Prostate gland (tissue), 2 donors: ENCODE measurements at regions not wholly inside any gene's neighbourhood (a gene's known extent, or its start where the extent isn't known, plus 50 kb on each side); places are given as distances from the start of the nearest gene placed in this dataset.

ENCODE experiments used
- DNase-seq: peaks from one replicate; pipeline ENCODE4 v3.0.0-alpha.2; 2019; ENCODE audit warnings: low spot score
- H3K27ac ChIP-seq, 2 donors: fragments of 200-600 bp; sonication (generic); 2 replicates each; pipeline ENCODE4 v1.5.1; 2017 to 2019
- H3K27me3 ChIP-seq: fragments of 200-600 bp; sonication (generic); replicated peaks from 2 replicates; pipeline ENCODE4 v1.5.1; 2019; ENCODE audit not compliant: insufficient read depth
- H3K36me3 ChIP-seq, 2 donors: fragments of 200-600 bp; sonication (generic); 1 replicate in 1 of 2; 2 replicates in 1 of 2; pipeline versions ENCODE4 v1.5.1 to v1.8.1; 2017 to 2019
- H3K4me1 ChIP-seq: fragments of 200-600 bp; sonication (generic); replicated peaks from 2 replicates; pipeline ENCODE4 v1.5.1; 2019
- H3K4me3 ChIP-seq, 2 donors: fragments of 200-600 bp; sonication (generic); 2 replicates each; pipeline ENCODE4 v1.5.1; 2017 to 2019
- H3K9me3 ChIP-seq: fragments of 200-600 bp; sonication (generic); 2 replicates; pipeline ENCODE4 v1.5.1; 2017
- CTCF ChIP-seq, 4 experiments: fragments of 200-600 bp in 2 of 4; fragments of 450-650 bp in 2 of 4; sonication (generic) in 2 of 4; IDR thresholded peaks; 1 replicate in 3 of 4; 2 replicates in 1 of 4; pipeline ENCODE4 v1.5.1; 2016 to 2019; ENCODE audit warnings: antibody characterized with exemption in 4 of 4, mild to moderate bottlenecking in 2 of 4, moderate library complexity in 2 of 4
- POLR2A ChIP-seq: fragments of 450-650 bp; IDR thresholded peaks from one replicate; pipeline ENCODE4 v1.6.1; 2016; ENCODE audit warnings: antibody characterized with exemption, mild to moderate bottlenecking
- POLR2AphosphoS5 ChIP-seq: sonication (generic); formaldehyde crosslinking; IDR thresholded peaks from one replicate; pipeline ENCODE4 v1.6.1; 2017; ENCODE audit warnings: antibody characterized with exemption
- WGBS: methylation state at CpG from one replicate; pipeline ENCODE4 v1.1.5; 2018; 5-methylcytosine and 5-hydroxymethylcytosine counted together
- intact Hi-C: fragments of 100-400 bp; cut with DNase I; formaldehyde crosslinking; loops from one replicate; pipeline ENCODE4 v1.14.2; 2022

DNA sequence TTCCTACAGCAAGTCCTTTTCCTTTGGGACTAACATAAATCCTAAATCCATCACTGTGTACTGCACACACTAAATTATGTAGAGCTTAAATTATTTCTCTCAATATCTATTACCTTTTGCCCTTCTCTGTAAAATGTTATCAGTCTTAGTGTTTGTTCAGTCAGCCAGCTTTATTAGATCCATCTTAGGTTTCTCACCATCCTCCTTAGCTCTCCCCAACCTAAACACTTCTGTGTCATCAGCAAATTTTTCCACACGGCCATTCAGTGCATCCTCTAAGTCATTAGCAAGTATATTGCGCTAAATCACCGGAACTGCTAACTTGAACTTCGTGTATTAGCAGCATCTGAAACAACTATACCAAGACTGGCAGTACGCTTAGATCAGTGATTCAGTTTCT lies 142.1 kb upstream of the ZNF438 start:
- H3K36me3 ChIP-seq = no peaks in the 10 kb centered on the region
- H3K9me3 ChIP-seq = no peaks in the 10 kb centered on the region
- 84% methylated on average over 5 of the region's 5 CpGs for WGBS
- H3K4me3 ChIP-seq = no peak overlapping the region
- TF ChIP-seq POLR2AphosphoS5 (no peak), POLR2A (no peak), CTCF (IDR thresholded peaks at IDR 0.05) (no peak)
- H3K4me1 ChIP-seq = no peaks in the 10 kb centered on the region
- intact Hi-C loops = no loop called here
- DNase-seq = no peak
- no peaks in the 10 kb centered on the region for H3K27me3 ChIP-seq
- H3K27ac ChIP-seq = no peak overlapping the region

GRCh38 chr10:31179091-31179680 lies 139.8 kb upstream of the ZEB1 start:
- no peaks in the 10 kb centered on the region for H3K4me1 ChIP-seq
- H3K4me3 ChIP-seq = no peak overlapping the region
- no peaks in the 10 kb centered on the region for H3K36me3 ChIP-seq
- DNase-seq = no peak
- no peak overlapping the region for H3K27ac ChIP-seq
- WGBS = 56% methylated on average over 5 of the region's 5 CpGs
- H3K27me3 ChIP-seq = no peaks in the 10 kb centered on the region
- intact Hi-C loops = no loop called here
- H3K9me3 ChIP-seq = no peaks in the 10 kb centered on the region
- no peak for TF ChIP-seq POLR2A
- no peak for TF ChIP-seq POLR2AphosphoS5
- TF ChIP-seq CTCF (IDR thresholded peaks at IDR 0.05) = no peak

DNA sequence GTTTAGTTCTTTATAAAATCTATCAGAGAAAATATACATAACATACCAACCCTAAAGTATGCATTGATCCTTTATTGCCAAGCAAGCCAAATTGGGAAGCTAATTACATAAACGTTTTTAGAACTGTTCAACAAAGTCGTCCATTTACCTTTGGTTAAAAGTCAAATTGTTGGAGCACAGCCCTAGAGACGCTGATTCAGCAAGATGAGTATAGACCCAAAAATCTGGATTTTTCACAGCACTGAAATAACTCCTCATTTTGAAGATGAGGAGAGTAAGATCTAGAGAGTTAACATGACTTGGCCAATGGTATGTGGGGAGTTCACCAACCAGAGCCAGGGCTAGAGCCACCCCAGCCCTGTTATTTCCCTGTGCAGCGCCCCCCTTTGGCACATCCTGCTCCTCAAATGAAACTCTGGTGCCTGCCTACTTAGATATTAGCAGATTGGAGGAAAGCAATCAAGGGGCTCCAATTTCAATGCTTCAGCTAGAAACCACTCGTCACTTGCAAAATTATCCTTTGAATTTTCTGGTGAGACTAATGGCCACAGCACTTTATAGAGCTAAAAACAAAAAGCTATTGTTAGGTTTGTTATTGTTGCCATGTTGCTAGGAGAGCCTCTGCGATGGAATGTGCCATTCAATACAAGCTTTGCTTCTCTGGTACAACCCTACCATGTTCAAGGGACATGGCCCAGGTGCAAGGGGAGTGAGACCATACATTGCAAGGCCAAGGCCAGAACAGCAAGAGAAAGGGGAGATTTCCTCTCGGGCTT lies 132.6 kb upstream of the ZEB1 start:
- no peak for DNase-seq
- intact Hi-C loops = no loop called here
- Histone ChIP-seq H3K4me3 (no peak overlapping the region), H3K9me3 (no peaks in the 10 kb centered on the region), H3K27me3 (no peaks in the 10 kb centered on the region), H3K27ac (no peak overlapping the region), H3K36me3 (no peaks in the 10 kb centered on the region), H3K4me1 (no peaks in the 10 kb centered on the region)
- TF ChIP-seq CTCF (IDR thresholded peaks at IDR 0.05) (no peak), POLR2AphosphoS5 (no peak), POLR2A (no peak)
- 48% methylated on average over 7 of the region's 7 CpGs for WGBS

GRCh38 chr10:31187182-31187581 lies 131.8 kb upstream of the ZEB1 start:
- intact Hi-C loops = no loop called here
- Histone ChIP-seq H3K4me1 (no peaks in the 10 kb centered on the region), H3K27ac (no peak overlapping the region), H3K36me3 (no peaks in the 10 kb centered on the region), H3K4me3 (no peak overlapping the region), H3K27me3 (no peaks in the 10 kb centered on the region), H3K9me3 (no peaks in the 10 kb centered on the region)
- no peak for DNase-seq
- no peak for TF ChIP-seq POLR2AphosphoS5
- TF ChIP-seq CTCF (IDR thresholded peaks at IDR 0.05) = no peak
- no peak for TF ChIP-seq POLR2A
- 88% methylated on average over 2 of the region's 2 CpGs for WGBS
